Brain pericyte (primary cell): ENCODE measurements at regions not wholly inside any gene's neighbourhood (a gene's known extent, or its start where the extent isn't known, plus 50 kb on each side); places are given as distances from the start of the nearest gene placed in this dataset.
"Not testable (repeated sequence)": the region's sequence is repeated elsewhere in the genome, so short reads cannot be mapped to it uniquely, and the experiment has no call there.

Experiments
- DNase-seq: peaks from one replicate; pipeline ENCODE4 v3.0.0-alpha.2; 2012; ENCODE audit warnings: low read depth, low spot score

DNA sequence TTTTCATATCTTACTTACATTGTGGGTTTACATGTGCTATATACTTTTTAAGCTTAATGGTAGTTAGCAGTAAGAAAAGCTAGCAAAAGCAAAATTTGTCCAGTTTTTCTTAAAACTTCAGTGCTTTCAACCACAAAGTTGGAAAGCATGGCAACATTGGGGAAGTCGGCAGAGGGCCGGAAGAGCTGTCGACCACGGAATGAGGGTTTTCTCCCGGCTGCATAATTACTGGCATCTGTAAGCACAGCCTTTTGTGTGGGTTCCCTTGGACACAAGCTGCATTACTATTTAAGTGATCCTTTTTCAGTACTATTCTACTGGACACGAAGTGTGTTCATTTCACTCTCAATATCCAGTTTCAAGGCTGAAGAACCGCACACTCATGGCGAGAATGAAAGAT is 560.4 kb downstream of the ANKRD50 start:
- DNase-seq: no peak

DNA sequence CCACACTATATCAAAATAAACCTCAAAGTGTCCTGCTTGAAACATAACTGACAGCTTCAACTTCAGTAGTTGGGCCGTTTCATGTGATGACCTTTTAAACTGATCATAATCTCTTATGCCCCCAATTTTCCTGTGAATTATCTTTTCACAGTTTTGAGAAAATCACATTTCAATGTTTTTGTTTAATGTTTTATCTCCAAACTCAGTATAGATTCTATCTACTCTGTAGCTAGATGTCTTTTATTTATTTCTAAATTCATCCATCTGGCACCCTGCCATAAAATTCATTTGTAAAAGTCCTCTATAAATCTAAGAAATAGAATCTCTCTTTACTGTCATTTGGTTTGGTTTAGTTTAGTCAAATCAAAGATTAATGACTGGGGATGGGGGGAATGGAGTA is 557.3 kb downstream of the ANKRD50 start:
- DNase-seq: no peak

DNA sequence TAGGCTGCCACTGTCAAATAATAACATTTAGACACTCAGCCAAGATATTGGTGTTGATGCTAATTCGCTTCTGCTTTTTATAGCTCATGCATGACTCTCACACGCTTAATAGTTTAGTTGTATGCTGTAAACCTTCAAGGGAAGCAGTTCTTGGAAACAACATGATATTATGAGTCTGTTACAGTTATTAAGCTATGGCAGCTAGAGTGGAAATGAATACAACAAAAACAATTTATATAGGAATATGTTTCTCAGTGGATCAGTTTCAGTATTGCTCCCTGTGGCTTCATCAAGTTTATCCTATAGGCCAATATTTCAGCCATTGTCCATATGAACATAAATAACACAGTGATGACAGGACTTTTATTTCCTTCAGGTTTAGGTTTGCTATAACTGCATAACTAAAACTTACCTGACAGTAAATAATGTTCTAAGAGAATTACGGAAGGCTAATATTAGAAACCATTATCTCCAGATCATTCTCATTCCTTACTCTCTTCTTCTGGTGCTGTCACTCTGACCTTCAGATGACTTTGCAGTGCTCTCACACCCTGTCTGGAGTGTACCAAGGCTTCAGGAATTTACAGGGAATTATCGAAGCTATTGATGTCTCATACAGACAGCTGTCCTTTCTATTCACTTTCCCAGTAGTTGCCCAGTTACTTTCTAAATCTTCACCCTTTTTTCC is 555.0 kb downstream of the ANKRD50 start:
- DNase-seq: no peak

DNA sequence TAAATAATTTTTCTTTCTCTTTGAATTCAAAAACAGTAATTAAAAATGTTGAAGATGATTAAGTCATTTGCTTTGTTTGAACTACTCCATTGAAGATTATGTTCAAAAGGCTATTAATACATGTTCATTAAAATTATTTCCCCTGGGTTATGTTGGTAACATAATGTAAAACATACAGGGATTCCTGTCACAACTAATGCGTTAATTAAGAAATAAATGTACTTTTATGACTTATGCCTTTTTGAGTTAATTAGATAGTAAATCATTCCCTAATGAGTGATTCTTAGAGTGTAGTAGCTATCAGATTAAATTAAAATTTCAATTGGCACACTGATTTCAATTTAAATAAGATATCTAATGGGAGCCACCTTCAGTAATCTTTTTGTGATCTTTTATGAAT is 549.1 kb downstream of the ANKRD50 start:
- no peak for DNase-seq

DNA sequence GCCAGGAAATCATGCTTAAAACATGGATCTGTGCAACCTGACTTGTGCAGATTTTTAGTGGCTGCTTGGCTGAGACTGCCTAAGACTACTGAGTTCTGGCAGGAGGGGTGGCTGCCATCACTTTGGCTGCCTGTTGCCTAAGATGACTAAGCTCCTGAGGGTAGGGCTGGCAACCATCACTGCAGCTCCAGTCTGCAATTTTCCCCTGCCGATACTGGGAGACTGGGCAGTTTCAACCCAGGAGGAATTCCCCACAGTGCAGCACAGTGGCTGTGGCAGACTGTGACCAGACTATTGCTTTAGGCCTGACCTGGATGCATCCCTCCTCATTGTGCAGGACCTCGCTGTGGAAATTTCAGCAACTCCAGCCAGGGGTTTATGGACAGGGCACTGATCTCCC is 544.9 kb downstream of the ANKRD50 start:
- no peak for DNase-seq

DNA sequence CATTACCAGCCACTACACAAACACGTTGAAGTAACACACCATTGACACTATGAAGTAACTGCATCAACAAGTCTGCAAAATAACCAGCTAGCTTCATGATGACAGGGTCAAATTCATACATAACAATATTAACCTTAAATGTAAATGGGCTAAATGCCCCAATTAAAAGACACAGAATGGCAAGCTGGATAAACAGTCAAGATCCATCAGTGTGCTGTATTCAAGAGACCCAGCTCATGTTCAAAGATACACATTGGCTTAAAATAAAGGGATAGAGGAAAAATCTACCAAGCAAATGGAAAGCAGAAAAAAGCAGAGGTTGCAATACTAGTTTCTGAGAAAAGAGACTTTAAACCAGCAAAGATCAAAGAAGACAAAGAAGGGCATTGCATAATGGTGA is 543.0 kb downstream of the ANKRD50 start:
- DNase-seq: not testable (repeated sequence)

DNA sequence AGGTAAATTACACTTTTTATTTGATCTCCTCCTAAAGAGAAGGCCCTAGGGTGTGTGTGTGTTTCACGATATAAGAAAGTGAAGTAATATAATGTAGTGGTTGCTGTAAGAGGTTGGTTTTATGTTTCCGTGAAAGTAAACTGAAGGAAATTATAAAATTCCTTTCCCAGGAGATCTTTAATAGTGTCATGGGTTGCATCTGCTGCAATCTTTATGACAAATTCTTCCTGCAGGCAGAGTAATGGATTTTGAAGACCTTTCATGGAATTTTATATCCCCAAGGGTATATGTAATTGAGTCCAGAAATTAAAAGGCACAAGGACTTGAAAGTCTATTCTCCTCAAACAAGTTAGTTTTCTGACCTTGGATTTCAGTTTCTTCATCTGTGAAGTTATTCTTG is 538.6 kb downstream of the ANKRD50 start:
- DNase-seq: no peak

DNA sequence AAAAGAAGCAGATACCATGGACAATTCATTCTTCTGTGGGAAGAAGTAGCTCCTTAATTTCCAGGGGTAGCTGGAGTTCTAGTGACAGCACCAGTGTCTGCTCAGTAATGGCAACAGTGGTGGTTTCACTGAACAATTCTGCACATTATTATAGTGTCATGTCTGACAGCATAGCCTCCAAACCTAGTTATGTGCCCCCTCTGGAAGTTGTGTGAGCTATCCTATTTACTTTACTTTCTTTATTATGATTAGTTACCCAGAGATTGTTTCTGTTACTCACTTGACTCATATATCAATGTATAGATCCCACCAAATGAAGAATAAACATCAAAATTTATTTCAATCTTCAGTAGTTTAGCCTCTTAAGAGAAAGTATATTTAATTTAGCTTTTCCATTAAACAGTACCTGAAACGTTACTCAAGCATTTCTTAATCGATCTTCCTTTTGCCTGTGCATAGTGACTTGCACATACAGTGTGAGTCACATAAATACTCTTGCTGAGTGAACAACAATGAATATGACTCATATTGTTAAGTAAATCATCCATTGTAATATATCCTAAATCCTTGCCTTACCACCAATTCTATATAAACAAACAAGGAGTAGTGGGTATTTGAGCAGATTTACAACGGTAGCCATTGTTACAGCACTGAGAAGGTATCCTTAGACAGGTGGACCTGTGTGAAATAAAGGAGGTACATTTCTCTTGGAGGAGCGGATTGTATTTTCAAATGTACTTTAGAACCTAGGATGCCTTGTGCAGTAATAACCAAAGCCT is 534.7 kb downstream of the ANKRD50 start:
- DNase-seq: peak; percentile 31

DNA sequence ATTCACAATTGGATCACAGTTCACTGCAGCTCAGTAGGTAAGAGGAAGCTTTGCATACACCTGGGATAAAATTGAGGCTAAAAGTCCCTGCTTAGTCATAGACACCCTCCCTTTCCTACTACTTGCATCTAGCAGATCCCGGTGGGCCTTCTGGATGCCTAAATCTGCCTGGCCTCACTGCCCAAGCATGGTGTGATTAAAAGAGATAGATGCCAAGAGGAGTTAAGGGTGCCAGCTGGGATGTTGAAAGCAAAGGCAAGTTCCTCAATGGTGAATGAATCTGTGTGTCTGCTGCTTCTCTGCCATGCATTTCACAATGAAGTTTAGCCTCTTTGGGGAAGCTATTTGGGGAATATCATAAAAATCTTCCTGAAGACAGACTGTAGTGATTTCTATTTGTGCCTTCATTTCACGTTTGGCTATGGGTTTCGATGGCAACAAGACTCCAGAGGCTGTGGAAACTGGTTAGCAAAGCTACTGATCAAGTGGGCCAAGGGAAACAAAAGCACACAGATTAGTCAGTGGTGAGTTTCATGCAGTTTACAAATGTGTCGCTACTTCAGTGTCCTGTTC is 534.0 kb downstream of the ANKRD50 start:
- DNase-seq: no peak

DNA sequence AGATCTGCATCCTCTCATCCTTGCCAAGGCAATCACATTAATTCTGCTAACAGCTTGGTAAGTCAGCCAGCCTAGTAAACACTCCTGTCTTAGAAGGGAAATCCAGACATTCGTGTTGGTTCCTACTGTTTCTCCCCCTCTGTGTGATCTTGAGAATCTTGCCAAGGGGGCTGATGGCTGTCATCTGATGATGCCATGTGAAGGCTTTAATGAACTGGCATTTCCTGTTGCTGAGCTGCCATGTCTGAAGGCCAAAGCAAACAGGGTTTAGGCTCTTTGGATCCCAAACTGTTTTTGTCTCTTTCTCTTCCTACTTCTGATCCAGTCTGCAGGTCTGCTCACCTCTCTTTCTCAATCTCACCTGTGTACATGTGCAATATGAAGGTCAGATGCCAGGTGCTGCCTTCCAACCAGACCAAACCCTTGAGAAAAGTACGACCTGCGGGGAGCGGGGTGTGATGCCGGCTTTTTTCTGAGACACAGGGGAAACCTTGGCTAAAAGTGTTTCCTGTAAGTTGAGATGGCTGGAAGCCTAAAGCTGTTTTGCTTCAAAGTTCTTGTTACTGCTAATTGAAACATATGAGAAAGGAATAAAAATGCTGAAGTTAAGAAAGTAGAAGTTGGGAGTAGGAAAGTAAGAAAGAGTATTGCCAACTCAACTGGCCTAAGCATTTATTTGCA is 532.9 kb downstream of the ANKRD50 start:
- DNase-seq: no peak

DNA sequence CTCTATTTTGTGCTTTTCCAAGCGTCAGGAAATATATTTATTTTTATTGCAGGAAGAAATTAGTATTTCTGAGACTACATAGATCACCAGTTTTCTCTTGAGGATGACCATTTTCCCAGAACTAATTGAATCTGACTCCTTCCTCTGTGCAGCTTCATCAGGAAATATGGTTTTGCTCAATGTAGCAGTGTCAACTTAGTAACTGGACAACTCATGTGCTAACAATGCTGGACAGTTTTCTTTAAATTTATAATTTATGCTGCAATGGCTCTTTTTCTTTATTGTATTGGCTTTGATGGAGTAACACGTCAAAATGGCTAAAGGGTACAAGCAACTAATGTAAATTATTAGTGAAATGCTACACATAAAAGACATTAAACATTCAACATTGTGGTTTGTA is 531.5 kb downstream of the ANKRD50 start:
- no peak for DNase-seq

DNA sequence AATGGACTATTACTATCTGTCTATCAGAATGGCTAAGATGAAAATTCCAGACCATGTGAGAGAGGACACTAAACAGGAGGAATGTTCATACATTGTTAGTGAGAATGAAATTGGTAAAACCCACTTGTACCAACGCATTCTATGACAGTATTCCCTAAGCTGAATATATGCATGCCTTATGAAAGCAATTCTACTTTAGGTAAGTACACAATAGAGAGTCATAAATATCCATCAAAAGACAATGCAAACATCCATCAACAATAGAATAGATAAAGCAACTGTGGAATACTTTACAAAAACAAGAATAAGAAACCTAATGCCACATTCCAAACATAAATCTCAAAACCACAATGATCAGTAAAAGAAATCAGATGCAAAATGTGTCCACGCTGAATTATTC is 529.3 kb downstream of the ANKRD50 start:
- no peak for DNase-seq

DNA sequence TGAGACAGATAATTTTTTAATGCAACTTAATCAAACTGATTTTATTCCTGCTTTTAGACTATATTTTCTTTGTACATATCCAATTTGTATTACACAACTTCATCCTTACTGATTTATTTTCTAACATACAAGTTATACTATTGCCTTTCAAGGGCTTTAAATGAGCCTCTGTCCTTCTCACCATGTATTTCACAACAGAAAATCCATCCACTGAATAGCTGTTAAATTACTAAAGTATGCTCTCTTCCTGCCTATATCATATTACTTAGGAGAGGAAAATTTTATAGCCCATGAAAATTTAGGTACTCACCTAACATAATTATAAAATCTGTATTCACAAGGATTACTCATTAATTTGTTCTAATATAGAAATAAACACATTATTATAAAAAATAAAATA is 528.6 kb downstream of the ANKRD50 start:
- DNase-seq: no peak

DNA sequence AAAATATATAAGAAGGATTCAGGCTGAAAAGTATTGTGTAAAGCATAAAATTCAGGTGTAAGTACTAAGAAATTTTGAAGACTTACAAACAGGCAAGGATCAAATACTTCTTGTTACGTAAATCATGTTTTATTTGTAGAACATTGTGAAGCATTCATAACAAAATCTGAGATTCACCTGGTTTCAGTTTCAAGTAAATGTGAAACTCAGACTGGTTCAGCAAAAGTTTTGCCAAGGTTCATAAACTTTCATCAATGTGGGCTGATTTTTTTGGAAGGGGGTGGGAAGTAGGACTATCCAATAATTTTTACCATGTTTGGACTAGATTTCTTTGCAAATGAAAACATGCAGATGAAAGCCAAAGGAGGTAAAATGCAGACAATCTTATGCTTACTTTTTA is 527.7 kb downstream of the ANKRD50 start:
- DNase-seq: no peak

DNA sequence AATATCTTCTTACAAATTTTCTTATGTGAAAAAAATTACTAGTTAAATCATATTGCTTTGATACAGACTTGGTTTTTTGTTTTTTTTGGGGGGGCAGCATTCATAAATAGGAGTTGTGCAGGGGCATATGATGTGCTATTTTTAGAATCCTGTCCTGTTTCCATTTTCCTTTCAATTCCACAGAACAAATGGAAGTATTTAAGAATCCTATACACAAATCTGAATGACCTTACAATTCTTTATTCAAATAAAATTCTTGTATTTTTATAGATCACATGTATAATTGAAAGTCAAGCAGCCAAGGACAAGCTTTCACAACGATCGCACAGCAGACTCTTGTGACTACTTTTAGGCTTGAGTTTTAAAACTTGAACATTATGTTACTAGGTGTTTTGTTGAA is 523.9 kb downstream of the ANKRD50 start:
- DNase-seq: no peak

DNA sequence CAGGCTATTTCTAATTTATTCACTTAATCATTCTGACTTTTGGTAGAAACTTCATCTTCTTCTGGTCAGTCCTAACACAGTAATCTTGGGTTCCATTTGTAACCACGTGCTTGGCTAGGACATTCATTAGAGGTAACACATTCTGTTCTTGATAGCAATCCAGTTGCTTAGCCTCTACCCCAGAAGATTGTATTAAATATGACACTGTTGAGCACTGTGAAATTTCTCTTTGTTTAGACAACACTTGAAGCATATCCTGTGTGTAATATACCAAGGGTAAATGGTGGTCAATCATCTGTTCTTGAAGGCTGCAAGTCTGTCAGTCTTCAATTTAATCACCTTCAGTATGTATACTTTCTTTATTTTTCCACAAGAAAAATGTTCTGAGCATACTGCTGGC is 523.0 kb downstream of the ANKRD50 start:
- DNase-seq: no peak

DNA sequence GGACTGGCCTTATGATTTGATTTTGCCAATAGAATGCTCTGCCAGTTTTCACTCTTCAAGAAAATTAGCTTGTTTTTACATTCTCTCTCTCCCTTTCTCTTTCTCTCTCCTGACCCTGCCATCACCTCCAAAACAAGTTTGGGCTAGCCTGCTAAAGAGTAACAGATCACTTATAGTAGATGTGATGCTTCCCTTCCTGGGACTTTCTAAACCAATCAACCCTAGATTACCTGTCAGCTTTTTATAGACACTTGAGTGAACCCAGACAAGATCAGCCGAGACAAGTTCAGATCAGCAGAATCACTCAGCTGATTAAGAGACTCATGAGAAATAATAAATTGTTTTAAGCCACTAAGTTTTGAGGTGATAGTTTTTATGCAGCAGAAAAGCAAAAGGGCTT is 521.2 kb downstream of the ANKRD50 start:
- DNase-seq: no peak

DNA sequence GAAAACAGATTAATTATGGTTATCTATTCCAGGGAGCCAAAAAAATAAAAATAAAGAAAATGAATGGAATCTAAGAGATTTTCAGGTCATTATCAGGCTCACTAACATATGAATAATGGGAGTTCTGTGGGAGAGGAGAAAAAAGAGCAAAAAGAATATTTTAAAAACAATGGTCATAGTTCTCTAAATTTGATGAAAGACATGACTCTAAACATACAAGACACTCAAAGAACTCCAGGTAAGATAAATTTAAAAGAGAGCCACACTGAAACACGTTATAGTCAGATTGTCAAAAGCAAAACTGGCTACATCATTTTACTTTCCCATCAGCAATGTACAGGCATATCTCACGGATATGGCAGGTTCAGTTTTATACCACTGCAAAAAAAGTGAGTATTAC is 520.0 kb downstream of the ANKRD50 start:
- DNase-seq: no peak

DNA sequence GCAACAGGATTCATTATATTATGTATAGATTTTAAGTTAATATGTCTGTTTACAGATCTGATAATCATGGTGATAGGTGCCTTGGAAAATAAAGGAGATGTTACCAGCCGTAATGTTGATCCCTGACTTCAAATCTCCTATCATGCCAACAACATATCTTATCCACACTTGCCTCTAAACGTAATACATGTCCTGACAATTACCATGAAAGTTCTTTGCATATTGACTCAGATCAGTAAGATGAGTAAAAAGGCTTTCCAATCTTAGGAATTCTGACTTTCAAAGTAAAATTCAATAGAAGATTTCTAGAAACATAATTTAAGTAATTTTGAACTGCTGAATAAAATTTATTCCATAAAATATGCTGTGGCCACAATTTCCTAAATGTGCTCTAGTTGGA is 513.3 kb downstream of the ANKRD50 start:
- DNase-seq: no peak

DNA sequence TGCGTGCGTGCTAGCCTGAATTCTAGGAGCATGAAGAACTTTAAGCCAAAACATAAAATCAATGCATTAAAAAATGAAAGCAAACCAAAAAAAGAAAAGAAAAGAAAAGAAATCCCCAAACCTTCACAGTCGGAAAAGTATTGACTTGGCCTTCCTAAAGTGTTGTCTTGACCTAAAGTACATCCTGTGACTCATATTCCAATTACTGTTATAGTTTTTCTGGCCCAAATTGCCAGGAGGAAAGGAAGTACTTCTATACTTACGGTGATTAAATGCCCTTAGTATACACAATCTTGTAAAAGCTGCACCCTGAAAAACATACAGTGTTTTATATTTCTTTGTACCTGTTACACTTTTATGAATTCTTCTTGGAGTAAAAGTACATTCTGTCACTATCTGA is 512.8 kb downstream of the ANKRD50 start:
- no peak for DNase-seq

DNA sequence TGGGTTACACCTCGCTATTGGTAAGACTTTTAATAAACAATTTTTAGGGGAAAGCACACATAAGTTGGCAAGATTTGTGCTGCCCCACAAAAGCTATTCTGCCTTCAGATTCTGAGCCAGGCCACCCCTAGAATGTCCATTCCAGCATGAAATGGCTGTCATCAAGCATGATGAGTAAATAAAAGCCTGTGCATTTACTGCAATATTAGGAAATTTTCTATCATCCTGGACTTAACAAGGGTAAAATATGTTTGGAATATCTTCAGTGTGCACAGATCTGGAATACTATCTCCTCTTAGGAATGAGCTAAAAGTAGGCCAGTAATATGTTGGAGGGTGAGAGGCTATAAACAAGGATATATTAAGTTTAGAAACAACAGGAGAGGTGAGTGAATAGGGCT is 510.9 kb downstream of the ANKRD50 start:
- DNase-seq: no peak

DNA sequence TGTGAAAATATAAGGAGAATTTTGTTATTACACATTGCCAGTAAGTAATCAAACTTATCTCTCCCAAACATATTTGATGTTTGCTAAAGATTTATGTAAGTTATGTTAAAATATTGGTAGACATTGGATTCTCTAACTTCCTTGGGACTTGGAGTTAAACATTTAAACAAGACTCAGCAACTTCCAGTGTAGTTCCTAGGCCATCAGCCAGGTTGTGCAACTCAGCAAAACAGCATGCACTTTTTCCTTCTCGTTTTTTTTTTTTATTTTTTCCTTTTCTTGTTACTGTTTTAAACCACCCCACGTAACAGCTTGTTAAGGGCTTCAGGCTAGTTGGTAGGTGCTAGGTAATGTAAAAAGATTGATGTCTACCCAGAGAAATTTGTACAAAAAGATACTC is 510.4 kb downstream of the ANKRD50 start:
- no peak for DNase-seq
